CD14-positive monocyte (primary cell): ENCODE measurements at regions not wholly inside any gene's neighbourhood (a gene's known extent, or its start where the extent isn't known, plus 50 kb on each side); places are given as distances from the start of the nearest gene placed in this dataset.

Experiments used
- DNase-seq, 3 donors: peaks; one replicate each; pipeline ENCODE4 v3.0.0-alpha.2; 2011 to 2022
- H2AFZ ChIP-seq: 2 replicates; pipeline ENCODE4 v1.6.0; 2012; ENCODE audit warnings: mild to moderate bottlenecking, low read depth, low read length, inconsistent platforms; ENCODE audit not compliant: insufficient read depth, poor library complexity, severe bottlenecking
- H3K27ac ChIP-seq, 2 donors: 1 replicate in 1 of 2; 2 replicates in 1 of 2; pipeline ENCODE4 v1.5.1; 2012 to 2013; ENCODE audit warnings: low read length in 2 of 2, control low read depth in 1 of 2, inconsistent platforms in 1 of 2, low read depth in 1 of 2, mild to moderate bottlenecking in 1 of 2
- H3K27me3 ChIP-seq, 2 donors: one replicate each; pipeline versions ENCODE4 v1.6.0 to v1.6.1; 2011 to 2013; ENCODE audit warnings: low read length in 2 of 2; ENCODE audit not compliant: control insufficient read depth in 2 of 2, insufficient read depth in 2 of 2
- H3K36me3 ChIP-seq, 2 donors: replicated peaks in 1 of 2; 1 replicate in 1 of 2; 2 replicates in 1 of 2; pipeline versions ENCODE4 v1.5.1 to v1.6.1; 2012 to 2013; ENCODE audit warnings: low read length in 2 of 2, control low read depth in 1 of 2, inconsistent platforms in 1 of 2, mild to moderate bottlenecking in 1 of 2; ENCODE audit not compliant: insufficient read depth in 2 of 2, control insufficient read depth in 1 of 2
- H3K4me1 ChIP-seq, 2 donors: 1 replicate in 1 of 2; 2 replicates in 1 of 2; pipeline versions ENCODE4 v1.5.1 to v1.6.1; 2012 to 2013; ENCODE audit warnings: low read length in 2 of 2, control low read depth in 1 of 2, inconsistent platforms in 1 of 2, mild to moderate bottlenecking in 1 of 2, moderate library complexity in 1 of 2; ENCODE audit not compliant: insufficient read depth in 2 of 2, control insufficient read depth in 1 of 2
- H3K4me2 ChIP-seq: replicated peaks from 2 replicates; pipeline ENCODE3; 2012; ENCODE audit warnings: low read length, moderate library complexity, mild to moderate bottlenecking; ENCODE audit not compliant: poor library complexity, severe bottlenecking; ENCODE audit errors: extremely low read depth
- H3K4me3 ChIP-seq, 3 experiments: fragments of 200-600 bp in 1 of 3; sonication (generic) in 1 of 3; replicated peaks in 1 of 3; 1 replicate in 2 of 3; 2 replicates in 1 of 3; pipeline ENCODE4 v1.5.1; 2011 to 2013; ENCODE audit warnings: low read length in 3 of 3, mild to moderate bottlenecking in 3 of 3, control low read depth in 2 of 3, low read depth in 2 of 3, inconsistent platforms in 1 of 3, moderate library complexity in 1 of 3
- H3K79me2 ChIP-seq: 2 replicates; pipeline ENCODE4 v1.6.0; 2012; ENCODE audit warnings: mild to moderate bottlenecking, control low read depth, inconsistent platforms, low read length, moderate library complexity; ENCODE audit not compliant: insufficient read depth
- H3K9ac ChIP-seq: 2 replicates; pipeline ENCODE4 v1.6.0; 2017; ENCODE audit warnings: low read length, mild to moderate bottlenecking; ENCODE audit not compliant: insufficient read depth, poor library complexity, severe bottlenecking
- H3K9me3 ChIP-seq, 2 donors: replicated peaks in 1 of 2; 1 replicate in 1 of 2; 2 replicates in 1 of 2; pipeline versions ENCODE4 v1.5.1 to v1.6.1; 2012 to 2013; ENCODE audit warnings: low read length in 2 of 2, control low read depth in 1 of 2; ENCODE audit not compliant: control insufficient read depth in 1 of 2, insufficient read depth in 1 of 2
- H4K20me1 ChIP-seq: 2 replicates; pipeline ENCODE4 v1.6.0; 2012; ENCODE audit warnings: mild to moderate bottlenecking, low read length, control low read depth, moderate library complexity; ENCODE audit not compliant: insufficient read depth
- H3K27ac Mint-ChIP-seq, 7 donors: one replicate each; pipeline ENCODE4 v1.8.0; 2020; ENCODE audit warnings: mild to moderate bottlenecking in 7 of 7, mixed read lengths in 7 of 7, moderate library complexity in 6 of 7, inconsistent platforms in 2 of 7
- H3K27me3 Mint-ChIP-seq, 3 donors: one replicate each; pipeline ENCODE4 v1.8.0; 2021 to 2022; ENCODE audit warnings: low read depth in 3 of 3, mild to moderate bottlenecking in 3 of 3, mixed read lengths in 3 of 3, moderate library complexity in 3 of 3, inconsistent platforms in 1 of 3
- H3K36me3 Mint-ChIP-seq, 2 donors: one replicate each; pipeline ENCODE4 v1.8.0; 2020; ENCODE audit warnings: mixed read lengths in 2 of 2, inconsistent platforms in 1 of 2, mild to moderate bottlenecking in 1 of 2
- H3K4me1 Mint-ChIP-seq: one replicate; pipeline ENCODE4 v1.8.0; 2020; ENCODE audit warnings: mild to moderate bottlenecking, mixed read lengths
- H3K4me3 Mint-ChIP-seq, 2 donors: one replicate each; pipeline ENCODE4 v1.8.0; 2020; ENCODE audit warnings: mild to moderate bottlenecking in 2 of 2, mixed read lengths in 2 of 2, moderate library complexity in 1 of 2
- H3K9me3 Mint-ChIP-seq, 7 donors: one replicate each; pipeline ENCODE4 v1.8.0; 2020 to 2022; ENCODE audit warnings: mixed read lengths in 7 of 7, mild to moderate bottlenecking in 6 of 7, moderate library complexity in 6 of 7, inconsistent platforms in 2 of 7
- CTCF ChIP-seq: fragments of 200-600 bp; IDR thresholded peaks from one replicate; pipeline ENCODE4 v1.8.0; 2022; ENCODE audit warnings: antibody characterized with exemption, mild to moderate bottlenecking
- WGBS: methylation state at CpG from one replicate; pipeline ENCODE4 v1.1.5; 2013; ENCODE audit warnings: missing lambda C conversion rate; ENCODE audit not compliant: insufficient coverage; 5-methylcytosine and 5-hydroxymethylcytosine counted together
- intact Hi-C, 2 donors: fragments of 100-400 bp; cut with micrococcal nuclease; formaldehyde crosslinking; loops; one replicate each; pipeline versions ENCODE4 v1.15.0 to v1.15.1; 2023

- H3K27me3 Mint-ChIP-seq = peaks cover 0 to 1% (median 0%) of the 10 kb centered on the region in 3 donors
Measured at GRCh38 chr4:127134490-127134889, 498.3 kb upstream of the INTU start.

DNA sequence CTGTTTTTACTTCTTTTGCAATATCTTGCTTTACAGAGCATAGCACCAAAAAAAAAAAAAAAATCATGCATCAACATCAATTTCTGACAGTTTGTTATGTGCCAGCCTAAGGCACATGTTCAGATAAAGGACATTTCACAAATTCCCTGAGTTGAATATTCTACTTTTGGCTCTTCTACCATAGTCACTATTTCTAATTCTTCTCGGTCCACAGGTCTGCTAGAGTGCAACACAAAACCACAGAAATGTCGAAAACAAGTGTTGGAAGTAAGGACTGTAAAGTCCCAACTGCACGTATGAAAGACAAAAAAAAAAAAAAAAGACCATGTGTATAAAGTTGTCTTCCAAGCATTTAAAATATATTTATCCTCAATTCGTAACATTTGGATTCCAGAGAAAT lies 494.2 kb upstream of the INTU start:
- H3K9ac ChIP-seq = no peak overlapping the region
- Mint-ChIP-seq H3K4me1 (no peaks in the 10 kb centered on the region), H3K36me3 (no peaks in the 10 kb centered on the region), H3K27ac (no peak overlapping the region), H3K4me3 (no peak overlapping the region), H3K9me3 (peaks cover 0 to 4% (median 0%) of the 10 kb centered on the region in 7 donors), H3K27me3 (peaks cover 0 to 1% (median 0%) of the 10 kb centered on the region in 3 donors)
- no CpG with 5 or more reads among the region's 4 CpGs for WGBS
- H3K27me3 ChIP-seq = no peaks in the 10 kb centered on the region
- H3K36me3 ChIP-seq = no peaks in the 10 kb centered on the region
- intact Hi-C loops = no loop called here
- H3K79me2 ChIP-seq = no peaks in the 10 kb centered on the region
- H2AFZ ChIP-seq = no peak overlapping the region
- peaks cover 0 to 3% of the 10 kb centered on the region in 2 donors for H3K9me3 ChIP-seq
- no peak for DNase-seq
- TF ChIP-seq CTCF = no peak
- H3K4me1 ChIP-seq = no peaks in the 10 kb centered on the region
- H3K27ac ChIP-seq = no peak overlapping the region
- no peaks in the 10 kb centered on the region for H4K20me1 ChIP-seq
- H3K4me3 ChIP-seq = no peak overlapping the region
- H3K4me2 ChIP-seq = no peak overlapping the region

More at GRCh38 chr4:127134490-127134889, 498.3 kb upstream of the INTU start:
- Histone ChIP-seq H3K4me1 (no peaks in the 10 kb centered on the region), H4K20me1 (no peaks in the 10 kb centered on the region), H2AFZ (no peak overlapping the region), H3K27me3 (no peaks in the 10 kb centered on the region), H3K79me2 (no peaks in the 10 kb centered on the region), H3K4me2 (no peak overlapping the region), H3K9ac (no peak overlapping the region), H3K36me3 (no peaks in the 10 kb centered on the region), H3K4me3 (no peak overlapping the region), H3K27ac (no peak overlapping the region), H3K9me3 (no peaks in the 10 kb centered on the region)
- intact Hi-C loops = no loop called here
- no peak overlapping the region for H3K27ac Mint-ChIP-seq
- 46% methylated on average over 2 of the region's 2 CpGs for WGBS
- H3K9me3 Mint-ChIP-seq = peaks cover 0 to 6% (median 0%) of the 10 kb centered on the region in 7 donors
- no peak overlapping the region for H3K4me3 Mint-ChIP-seq
- DNase-seq = no peak
- TF ChIP-seq CTCF = no peak
- H3K4me1 Mint-ChIP-seq = no peaks in the 10 kb centered on the region
- no peaks in the 10 kb centered on the region for H3K36me3 Mint-ChIP-seq
